HG03108 (cell line): ENCODE measurements at regions not wholly inside any gene's neighbourhood (a gene's known extent, or its start where the extent isn't known, plus 50 kb on each side); places are given as distances from the start of the nearest gene placed in this dataset.
"Not testable (repeated sequence)": the region's sequence is repeated elsewhere in the genome, so short reads cannot be mapped to it uniquely, and the experiment has no call there.

Experiments used
- ATAC-seq: cut with Tn5 transposase; IDR thresholded peaks from one replicate; pipeline ENCODE4 v1.9.1; 2021; ENCODE audit warnings: moderate library complexity; ENCODE audit not compliant: unreplicated experiment

DNA sequence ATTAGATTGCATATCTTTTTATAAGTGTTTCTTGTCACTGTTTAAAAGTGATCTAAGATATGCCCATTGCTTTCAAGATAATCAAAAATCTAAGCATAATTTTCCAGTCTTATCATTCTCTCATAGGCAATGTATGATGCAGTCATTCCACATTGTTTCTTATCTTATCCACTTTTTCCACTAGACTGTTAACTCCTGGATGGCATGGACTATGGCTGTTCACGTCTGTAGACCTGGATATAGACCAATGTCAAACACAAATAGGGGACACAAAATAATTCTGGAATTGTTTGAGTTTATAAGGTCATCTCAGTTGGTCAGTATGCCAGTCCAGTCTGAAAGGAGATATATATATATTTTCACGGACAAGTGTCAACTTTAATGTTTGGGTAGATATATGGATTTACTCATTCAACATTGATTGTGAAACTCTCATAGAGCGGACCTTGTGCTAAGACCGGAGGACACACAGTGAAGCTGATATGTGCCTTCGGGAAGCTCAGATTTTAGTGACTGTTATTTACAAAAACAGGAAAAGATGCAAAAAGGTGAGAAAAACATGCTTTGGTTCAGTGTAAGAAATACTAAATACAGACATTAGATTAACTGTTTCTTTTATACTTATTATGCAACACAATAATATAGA lies 689.4 kb upstream of the SLC8A1 start:
- ATAC-seq, result no peak

DNA sequence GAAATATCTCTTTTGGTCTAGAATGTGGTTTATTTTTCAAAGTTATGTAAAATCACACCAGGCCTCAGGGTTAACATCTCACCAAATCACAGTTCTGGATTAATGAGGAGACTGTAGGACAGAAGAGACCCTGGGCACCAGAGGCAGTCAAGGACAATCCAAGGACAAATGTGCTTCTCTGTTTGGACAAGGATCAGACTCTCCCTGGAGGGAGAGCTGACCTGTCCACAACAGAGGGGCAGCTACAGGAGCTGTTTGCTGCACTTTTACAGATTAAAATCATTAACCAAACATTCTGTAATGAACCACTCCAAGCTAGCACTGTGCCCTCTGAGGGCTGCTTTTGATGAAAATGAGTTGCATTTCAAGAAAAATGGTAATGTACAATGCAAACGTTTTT lies 690.6 kb upstream of the SLC8A1 start:
- no peak for ATAC-seq

DNA sequence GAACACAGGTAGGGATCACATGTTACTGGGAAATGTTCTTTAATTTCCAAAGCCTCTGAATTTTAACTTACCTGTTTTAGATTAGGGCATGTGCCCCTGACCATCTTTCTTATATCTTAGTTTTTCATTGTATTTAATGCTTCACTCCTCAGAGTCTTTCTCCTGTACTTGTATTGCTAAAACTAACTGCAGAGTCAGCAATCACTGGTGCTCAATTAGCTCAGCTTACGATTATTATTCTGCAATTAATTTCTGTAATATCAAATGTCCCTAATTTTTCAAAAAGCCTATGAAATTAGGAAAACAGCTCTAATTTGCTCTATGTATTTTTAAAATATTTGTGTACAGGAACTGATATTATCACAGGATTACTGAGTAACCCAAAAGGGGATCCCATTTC lies 693.2 kb upstream of the SLC8A1 start:
- ATAC-seq, result no peak

DNA sequence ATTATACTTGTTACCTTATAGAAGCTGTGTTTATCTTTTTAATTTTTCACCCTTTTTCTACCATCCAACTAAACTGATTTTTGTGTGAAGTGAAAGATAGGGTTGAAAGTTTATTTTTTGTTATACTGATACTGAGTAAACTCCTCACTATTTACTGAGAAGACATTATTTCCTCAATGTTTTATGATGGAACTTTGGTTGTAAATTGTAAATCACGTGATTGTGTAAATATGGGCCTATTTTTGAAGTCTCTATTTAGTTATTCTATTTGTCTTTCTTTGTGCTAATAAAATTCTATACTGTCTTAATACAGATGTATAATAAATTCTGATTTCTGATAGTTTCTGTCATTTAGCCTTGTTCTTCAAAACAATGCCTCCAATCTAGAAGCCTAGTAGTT lies 697.2 kb upstream of the SLC8A1 start:
- ATAC-seq, result no peak

DNA sequence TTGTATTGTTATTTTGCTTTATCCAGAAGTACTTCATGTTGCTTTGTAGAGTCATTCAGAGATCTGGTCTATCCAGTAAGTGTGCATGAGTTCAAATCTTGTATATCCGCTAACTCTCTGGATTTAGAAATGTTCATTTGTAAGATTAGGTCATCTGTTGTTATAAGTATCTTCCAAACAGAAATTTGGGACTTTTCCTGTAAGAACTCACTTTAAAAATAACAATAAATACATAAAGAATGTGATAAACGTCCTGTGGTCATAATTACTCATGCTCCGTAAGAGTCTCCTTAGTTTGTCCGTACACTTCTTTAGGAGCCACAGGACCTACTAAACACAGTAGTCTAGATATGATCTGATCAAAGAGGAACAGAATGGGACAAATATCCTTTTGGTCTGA lies 699.9 kb upstream of the SLC8A1 start:
- no peak for ATAC-seq

DNA sequence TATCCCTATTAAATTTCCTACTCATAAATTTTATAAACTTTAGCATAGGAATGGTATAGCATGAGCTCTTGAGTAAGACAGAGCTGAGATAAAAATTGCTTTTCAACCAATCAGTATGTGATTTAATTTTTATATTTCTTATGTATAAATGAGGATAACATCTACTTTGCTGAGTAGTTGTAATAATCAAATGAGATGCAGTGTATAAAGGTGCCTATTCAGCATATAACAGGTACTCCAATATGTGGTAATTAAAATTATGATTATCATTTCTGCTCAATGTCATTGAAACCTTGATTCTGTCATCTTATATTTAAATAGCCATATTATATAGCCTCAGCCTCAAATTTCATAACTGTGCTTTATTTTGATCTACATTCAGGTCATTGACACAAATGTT lies 700.4 kb upstream of the SLC8A1 start:
- ATAC-seq, result no peak

DNA sequence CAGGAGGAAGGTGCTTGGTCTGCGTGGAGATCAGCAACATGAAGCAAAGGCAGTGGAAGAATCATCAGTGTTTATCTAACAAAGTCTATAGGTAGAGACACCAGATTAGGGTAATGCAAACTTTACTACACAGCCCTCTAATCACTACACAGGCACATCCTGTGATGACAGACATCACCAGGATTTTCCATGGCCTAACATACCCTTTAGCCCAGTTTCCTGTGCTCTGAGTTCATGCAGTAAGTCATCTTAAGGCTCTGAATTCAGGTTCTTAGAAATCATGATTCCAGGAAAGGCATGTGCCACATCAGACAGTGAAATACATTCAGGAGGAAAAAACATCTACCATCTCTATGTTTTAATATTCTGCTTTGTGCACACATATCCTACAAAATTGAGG lies 708.5 kb upstream of the SLC8A1 start:
- ATAC-seq, result no peak

DNA sequence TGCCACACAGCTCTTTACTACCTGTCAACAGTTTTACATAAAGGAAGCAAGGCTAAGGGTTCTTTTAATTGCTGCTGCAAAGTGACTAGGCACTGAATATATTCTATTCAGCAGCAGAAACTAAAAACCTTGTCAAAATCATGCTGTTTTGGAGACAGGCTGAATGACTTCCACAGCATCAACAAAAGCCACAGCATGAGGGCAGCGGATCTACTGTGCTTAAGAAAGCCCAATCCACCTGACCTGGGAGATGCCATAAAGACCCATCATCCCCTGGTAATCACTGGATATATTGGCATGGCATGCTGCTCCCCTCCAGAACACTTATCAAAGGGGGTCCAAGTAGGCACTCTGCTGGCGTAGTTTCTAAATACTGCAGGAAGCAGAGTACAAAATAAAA lies 715.1 kb upstream of the SLC8A1 start:
- no peak for ATAC-seq

DNA sequence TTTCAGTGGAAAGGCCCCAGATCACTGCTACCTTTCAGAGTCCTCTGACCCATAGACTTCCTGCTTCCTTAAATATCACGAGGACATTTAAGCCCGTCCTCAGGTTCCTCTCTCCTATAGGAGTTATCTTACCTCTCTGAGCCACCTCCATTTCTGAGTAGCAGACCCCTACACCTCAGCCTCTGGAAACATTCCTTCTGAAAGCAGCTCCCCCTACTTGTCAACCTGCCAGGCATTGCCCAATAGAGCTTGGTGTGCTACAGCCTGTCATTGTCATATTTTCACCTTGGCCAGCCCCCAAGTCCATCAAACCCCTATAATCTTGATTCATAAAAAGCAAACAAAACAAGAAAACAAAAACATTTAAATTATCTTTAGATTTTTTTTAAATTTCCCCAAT lies 717.9 kb upstream of the SLC8A1 start:
- ATAC-seq, result no peak

DNA sequence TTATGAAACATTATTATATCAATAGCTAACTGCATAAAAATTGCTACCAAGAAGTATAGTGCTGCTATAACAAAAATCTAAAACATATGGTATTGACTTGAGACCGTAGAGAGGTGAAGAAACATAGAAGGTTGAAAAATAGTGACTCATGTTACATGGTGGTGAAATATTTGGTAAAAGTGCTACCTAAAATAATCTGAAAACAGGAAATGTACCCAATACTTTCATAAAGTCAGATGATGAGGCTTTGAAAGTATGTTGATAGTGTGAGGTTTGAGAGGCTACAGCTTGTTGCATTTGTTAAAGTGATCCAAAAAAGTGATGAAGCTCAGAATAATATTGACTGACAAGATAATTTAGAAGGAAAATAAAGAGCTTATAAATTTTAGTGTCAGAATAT lies 718.7 kb upstream of the SLC8A1 start:
- ATAC-seq, result no peak

DNA sequence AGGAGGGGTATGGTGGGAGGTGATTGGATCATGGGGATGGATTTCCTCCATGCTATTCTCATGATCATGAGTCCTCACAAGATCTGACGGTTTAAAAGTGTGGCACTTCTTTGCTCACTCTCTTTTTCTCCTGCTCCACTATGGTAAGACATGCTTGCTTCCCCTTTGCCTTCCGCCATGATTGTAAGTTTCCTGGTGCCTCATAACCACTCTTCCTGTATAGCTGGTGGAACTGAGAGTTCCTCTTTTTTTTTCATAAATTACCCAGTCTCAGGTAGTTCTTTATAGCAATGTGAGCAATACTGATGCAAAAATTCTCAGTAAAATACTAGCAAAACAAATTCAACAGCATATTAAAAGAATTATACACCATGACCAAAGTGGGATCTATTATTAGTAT lies 728.5 kb upstream of the SLC8A1 start:
- ATAC-seq, result no peak

DNA sequence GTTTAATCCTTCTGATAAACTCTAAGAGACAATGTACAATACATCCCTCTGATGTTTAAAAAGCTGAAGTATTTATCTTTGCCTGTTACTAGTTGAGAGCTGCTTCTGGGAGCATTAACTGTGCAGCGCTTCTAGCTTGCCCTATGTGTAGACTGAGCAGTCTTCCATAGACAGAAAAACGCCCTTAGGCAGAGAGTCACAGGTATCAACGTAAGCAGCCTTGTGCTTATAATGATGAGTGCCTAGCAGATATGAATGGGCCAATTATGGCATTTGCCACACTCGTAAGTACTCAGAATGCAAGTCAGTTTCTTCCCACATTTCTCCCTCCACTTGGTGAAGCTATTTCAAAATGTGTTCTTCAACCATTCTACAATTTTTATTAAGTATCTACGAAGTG lies 731.1 kb upstream of the SLC8A1 start:
- ATAC-seq, result no peak

DNA sequence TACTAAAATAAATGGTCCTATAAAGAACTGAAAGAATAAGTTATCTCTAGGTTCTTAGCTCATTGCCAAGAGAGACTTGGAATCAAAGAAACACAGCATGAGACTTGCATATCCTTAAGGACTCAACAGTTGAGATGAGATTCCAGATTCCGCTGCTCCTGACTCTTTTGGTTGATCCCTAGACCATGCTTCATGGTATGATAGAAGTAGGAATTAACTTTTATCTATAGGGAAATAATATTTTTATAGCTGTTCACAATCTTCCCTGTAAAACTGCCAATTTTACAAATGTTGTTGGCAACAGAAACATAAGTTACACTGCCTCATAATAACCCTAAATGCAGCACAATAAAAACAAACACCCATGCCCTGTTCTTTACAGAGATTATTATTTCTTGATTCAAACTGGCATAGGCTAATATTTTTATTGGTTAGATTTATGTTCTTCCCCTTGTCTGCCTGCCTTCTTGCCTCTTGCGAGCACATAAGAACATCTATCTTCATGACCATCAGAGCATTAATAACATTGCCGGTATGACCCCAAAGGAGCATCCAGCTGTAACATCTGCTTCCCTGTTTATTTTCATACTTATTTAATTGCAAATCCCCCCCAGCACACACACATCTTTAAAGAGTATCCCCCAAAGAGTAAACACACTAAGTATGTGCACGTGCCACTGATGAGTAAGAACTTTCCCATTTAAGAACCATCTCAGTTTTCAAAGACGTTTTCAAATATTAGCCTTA lies 735.7 kb upstream of the SLC8A1 start:
- ATAC-seq, result no peak

DNA sequence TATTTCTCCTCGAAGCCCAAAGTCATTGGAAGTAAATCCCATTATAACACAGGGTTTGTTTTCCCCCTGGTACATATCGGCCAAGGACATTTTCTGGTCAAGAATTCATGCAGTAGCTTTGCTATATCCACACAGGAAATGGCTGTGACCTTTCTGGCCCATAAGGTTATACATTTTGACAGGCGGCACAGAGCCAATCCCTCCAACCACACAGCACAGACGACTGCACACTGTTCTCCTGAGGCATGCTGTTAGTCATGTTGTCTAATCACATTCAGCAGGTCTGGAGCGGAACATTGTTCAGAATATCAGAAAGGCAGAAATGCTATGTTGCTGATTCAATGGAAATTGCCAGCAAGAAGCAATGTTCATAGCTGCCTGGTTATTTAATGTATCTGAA lies 742.3 kb upstream of the SLC8A1 start:
- no peak for ATAC-seq

DNA sequence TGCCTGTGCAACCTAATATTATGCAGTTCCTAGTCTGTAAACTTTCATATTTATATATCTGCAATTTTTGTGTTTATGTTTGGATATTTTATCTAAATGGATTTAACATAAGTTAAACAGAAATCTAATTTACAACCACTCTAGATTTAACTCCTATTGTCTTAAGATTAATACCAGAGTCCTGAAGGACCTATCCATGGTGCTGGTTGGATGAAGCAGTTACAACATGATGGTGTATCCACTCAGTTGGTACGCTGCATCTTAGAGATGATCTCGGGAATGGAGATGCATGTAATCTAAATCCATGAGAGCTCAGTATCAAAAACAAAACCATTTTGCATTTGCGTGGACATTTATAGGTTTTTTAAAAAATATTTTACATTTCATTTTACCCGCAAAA lies 745.9 kb upstream of the SLC8A1 start:
- ATAC-seq, result no peak

DNA sequence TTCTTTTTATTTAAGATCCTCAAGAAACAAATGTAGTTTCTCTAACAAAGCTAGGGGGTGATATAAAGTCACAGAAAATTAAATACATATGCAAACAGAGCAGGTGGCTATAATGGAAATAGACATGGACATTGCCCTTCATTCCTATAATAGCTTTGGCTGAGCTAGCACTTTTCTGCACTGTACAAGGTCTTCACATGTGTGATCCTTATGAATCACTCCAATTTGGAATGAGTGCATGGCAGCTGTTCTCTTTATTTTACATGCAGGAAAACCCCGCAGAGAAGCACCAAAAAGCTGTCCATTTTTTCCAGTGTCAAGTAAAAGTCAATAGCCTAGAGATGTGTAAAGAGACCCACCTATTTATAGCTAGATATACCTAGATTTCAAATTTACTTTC lies 747.4 kb upstream of the SLC8A1 start:
- no peak for ATAC-seq

DNA sequence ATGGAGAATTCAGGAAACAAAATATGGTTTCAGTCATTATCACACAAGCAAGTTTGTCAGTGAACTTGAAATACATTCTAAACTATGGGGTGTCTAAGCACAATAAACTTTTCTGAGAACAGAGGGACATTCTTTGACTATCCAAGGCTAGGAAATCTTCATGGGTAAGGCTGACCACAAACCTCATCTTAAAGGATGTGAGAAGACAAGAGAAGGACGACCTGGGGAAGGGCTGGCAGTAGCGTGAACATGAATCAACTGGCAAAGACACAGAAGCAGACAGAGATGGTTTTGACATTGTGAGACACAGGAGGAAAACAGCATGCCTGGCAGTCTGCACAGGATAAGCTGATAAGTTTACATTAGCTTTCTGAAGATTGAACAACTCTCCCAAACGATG lies 752.4 kb upstream of the SLC8A1 start:
- no peak for ATAC-seq

DNA sequence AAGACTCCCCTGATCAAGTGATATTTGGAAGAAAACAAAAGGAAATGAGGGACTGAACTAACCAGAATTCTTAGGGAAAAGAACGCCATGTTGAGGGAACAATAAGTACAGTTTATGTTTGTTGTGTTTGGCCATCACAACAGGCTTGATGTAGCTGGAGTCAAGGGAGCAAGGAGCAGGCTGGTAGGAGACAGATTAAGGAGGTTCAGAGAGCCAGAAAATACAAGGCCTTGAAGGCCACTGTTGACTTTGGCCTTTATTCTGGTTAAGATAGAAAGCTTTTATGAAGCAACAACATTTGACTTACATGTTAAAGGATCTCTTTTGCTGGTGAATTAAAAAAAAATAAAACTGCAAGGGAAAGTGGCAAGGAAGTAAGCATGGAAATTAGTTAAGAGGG lies 754.1 kb upstream of the SLC8A1 start:
- ATAC-seq, result no peak

DNA sequence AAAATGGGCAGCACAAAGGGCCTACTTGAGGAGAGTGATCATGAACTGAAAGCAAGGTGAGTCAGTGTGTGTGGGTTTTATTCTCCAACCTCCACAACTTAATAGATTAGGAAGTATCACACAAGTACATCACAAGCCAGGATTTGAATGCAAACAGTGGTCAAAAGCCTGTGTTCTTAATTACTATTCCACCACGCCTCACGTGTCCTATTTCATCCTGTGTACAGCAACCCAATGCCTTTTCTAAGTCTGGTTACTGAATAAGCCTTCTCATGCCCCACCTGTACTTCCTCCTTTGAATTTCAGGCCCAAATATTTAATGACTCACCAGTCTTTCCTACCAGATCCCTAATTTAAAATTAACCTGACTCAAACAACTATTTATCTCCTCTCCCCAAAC lies 755.7 kb upstream of the SLC8A1 start:
- ATAC-seq, result no peak

DNA sequence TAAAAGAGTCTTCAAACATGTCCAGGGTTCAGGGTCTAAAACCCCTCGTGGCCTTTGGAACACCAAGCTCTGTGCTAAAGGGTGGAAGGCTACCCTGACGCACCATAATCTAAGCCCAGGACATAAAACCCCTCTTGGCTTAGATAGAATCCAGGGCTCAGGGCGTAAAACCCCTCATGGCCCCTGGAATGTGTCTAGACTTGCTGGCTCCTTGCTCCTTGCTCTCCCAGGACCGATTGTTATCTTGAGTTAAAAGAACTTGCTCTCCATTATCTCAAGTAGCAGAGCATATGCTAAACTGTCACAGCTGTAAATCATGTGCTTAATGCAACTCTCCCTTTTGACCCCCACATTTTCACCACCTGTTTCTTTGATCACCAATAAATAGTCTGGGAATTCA lies 758.1 kb upstream of the SLC8A1 start:
- not testable (repeated sequence) for ATAC-seq

DNA sequence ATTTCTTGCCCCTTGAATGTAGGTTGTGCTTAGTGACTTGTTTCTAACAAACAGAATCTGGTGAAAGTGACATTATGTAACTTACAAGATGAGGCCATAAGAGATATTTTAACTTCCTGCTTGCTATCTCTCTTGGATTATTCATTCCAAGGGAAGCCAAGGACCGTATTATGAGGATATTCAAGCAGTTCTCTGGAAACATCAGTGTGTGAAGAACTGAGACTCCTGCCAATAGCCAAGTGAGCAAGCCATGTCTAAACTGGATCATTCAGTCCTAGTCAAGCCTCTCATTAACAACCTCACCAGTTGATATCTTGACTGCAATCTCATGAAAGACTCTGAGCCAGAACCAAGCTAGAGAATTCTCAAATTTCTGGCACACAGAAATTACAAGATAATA lies 765.1 kb upstream of the SLC8A1 start:
- ATAC-seq, result no peak

DNA sequence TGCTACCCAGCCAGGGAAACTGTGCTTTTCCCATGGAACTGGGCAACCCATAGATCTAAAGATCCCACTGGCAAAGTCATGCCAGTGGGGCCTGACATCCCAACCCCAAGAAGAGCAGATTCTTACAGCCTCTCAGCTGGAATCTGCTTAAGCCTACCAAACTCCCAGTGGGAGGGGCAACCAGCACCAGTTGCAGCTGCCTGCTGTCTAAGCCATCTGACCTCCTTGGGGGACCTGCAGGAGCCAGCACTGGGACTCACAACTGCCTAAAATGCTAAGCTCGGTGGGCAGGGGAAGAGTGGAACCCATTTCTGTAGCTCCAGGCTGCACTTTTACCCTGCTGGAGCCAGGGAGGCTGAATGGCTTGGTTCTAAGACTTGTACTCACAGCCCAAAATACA lies 770.7 kb upstream of the SLC8A1 start:
- no peak for ATAC-seq

DNA sequence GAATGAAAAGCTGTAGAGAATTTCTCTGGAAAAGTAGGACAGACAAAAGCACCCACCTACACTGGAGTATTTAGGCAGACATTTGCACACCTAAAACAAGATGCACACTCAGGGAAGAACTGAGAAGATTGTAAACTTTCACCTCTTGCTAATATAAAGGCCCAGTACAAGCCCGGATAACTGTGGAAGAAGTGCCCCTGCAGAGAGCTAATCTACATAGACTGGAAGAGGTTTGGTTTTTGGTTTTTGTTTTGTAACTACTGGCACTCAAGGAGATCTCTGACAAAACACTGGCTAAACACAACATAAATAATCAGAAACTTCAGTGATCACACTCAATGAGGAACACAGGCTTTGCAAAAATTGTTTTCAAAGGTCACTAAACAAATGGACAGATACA lies 782.2 kb upstream of the SLC8A1 start:
- no peak for ATAC-seq
